OCI-LY1 (cell line): ENCODE measurements at regions not wholly inside any gene's neighbourhood (a gene's known extent, or its start where the extent isn't known, plus 50 kb on each side); places are given as distances from the start of the nearest gene placed in this dataset.

Experiments used
- H2AFZ ChIP-seq: fragments of 200-600 bp; sonication (generic), shearing (Covaris generic); 2 replicates; pipeline ENCODE4 v1.6.0; 2014; ENCODE audit warnings: antibody characterized with exemption, mild to moderate bottlenecking, low read length
- H3F3A ChIP-seq: fragments of 200-600 bp; sonication (generic), shearing (Covaris generic); 2 replicates; pipeline ENCODE4 v1.6.0; 2014; ENCODE audit warnings: mild to moderate bottlenecking, antibody characterized with exemption, low read length, moderate library complexity; ENCODE audit not compliant: insufficient read depth
- H3K27ac ChIP-seq: fragments of 200-600 bp; sonication (generic); 2 replicates; pipeline ENCODE4 v1.5.1; 2014; ENCODE audit warnings: low read length, mixed run types, mild to moderate bottlenecking, low read depth; ENCODE audit not compliant: poor library complexity, severe bottlenecking
- H3K27me3 ChIP-seq: fragments of 200-600 bp; sonication (generic); 2 replicates; pipeline ENCODE4 v1.6.0; 2014; ENCODE audit warnings: antibody characterized with exemption, mild to moderate bottlenecking, low read length, moderate library complexity; ENCODE audit not compliant: insufficient read depth
- H3K36me3 ChIP-seq: fragments of 200-600 bp; sonication (generic); 2 replicates; pipeline ENCODE4 v1.6.1; 2014; ENCODE audit warnings: mild to moderate bottlenecking, antibody characterized with exemption, low read length, moderate library complexity, mixed read lengths; ENCODE audit not compliant: insufficient read depth
- H3K4me1 ChIP-seq: fragments of 200-600 bp; sonication (generic); 2 replicates; pipeline ENCODE4 v1.5.1; 2014; ENCODE audit warnings: mild to moderate bottlenecking, low read length, moderate library complexity; ENCODE audit not compliant: insufficient read depth, severe bottlenecking
- H3K4me2 ChIP-seq: fragments of 200-600 bp; sonication (generic), shearing (Covaris generic); 2 replicates; pipeline ENCODE4 v1.6.1; 2014; ENCODE audit warnings: low read length
- H3K4me3 ChIP-seq: fragments of 200-600 bp; sonication (generic); 2 replicates; pipeline ENCODE4 v1.5.1; 2014; ENCODE audit warnings: low read length, low read depth, mild to moderate bottlenecking, mixed read lengths; ENCODE audit not compliant: poor library complexity, severe bottlenecking
- H3K79me2 ChIP-seq: fragments of 200-600 bp; shearing (Covaris generic); 2 replicates; pipeline ENCODE4 v1.6.1; 2016; ENCODE audit warnings: mixed run types, low read length, mixed read lengths; ENCODE audit not compliant: insufficient read depth
- H3K9ac ChIP-seq: fragments of 200-600 bp; sonication (generic), shearing (Covaris generic); 2 replicates; pipeline ENCODE4 v1.6.1; 2014; ENCODE audit warnings: mild to moderate bottlenecking, low read length, mixed read lengths
- H3K9me2 ChIP-seq: fragments of 200-600 bp; sonication (generic), shearing (Covaris generic); 2 replicates; pipeline ENCODE4 v1.6.1; 2014; ENCODE audit warnings: low read depth, mild to moderate bottlenecking, low read length, mixed read lengths
- H3K9me3 ChIP-seq: fragments of 200-600 bp; shearing (Covaris generic); 2 replicates; pipeline ENCODE4 v1.6.1; 2014; ENCODE audit warnings: low read length, mixed read lengths
- H4K20me1 ChIP-seq: fragments of 200-600 bp; sonication (generic), shearing (Covaris generic); 2 replicates; pipeline ENCODE4 v1.6.0; 2016; ENCODE audit warnings: mild to moderate bottlenecking, low read length; ENCODE audit not compliant: insufficient read depth
- CTCF ChIP-seq: fragments of 200-600 bp; sonication (generic), shearing (Covaris generic); IDR thresholded peaks from 2 replicates; pipeline ENCODE4 v1.5.1; 2017; ENCODE audit warnings: mild to moderate bottlenecking, antibody characterized with exemption, low read length, moderate library complexity, mixed read lengths
- EZH2 ChIP-seq: fragments of 200-600 bp; sonication (generic), shearing (Covaris generic); IDR thresholded peaks from 2 replicates; pipeline ENCODE4 v1.8.0; 2017; ENCODE audit warnings: borderline replicate concordance, mixed run types, mild to moderate bottlenecking, antibody characterized with exemption, low read length, moderate library complexity, mixed read lengths

DNA sequence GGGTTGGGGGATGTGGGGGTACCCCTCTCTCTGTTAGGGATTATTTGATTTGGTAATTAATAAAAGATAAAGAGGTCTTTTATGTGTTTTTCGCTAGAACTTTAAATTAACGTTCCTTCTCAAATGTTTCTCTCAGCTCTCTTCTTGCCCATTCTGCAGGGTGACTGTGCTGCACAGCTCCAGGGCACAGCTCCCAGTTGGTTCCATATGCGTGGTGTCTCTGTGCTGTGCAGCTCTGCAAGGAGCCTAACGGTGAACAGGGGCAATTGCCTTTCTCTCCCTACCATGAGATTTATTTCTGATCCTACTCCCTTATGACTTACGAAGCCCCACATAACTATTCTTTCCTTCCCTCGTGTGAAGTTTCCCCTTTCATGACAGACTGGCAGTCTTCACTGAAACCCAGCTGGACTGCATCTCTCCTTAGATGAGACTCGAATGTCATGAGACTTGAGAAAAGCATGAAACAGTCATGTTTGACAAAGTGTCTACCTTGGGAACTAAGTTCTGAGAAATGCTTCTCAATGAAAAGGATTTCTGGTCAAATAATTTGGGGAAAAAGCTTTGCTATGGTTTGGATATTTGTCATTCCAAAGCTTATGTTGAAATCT, 50.2 kb upstream of the SPRY1 start:
- H3F3A ChIP-seq = no peaks in the 10 kb centered on the region
- H3K9ac ChIP-seq = no peak overlapping the region
- H4K20me1 ChIP-seq = no peaks in the 10 kb centered on the region
- H3K9me3 ChIP-seq = no peaks in the 10 kb centered on the region
- H3K36me3 ChIP-seq = peaks cover 57% of the 10 kb centered on the region
- no peaks in the 10 kb centered on the region for H3K27me3 ChIP-seq
- no peak overlapping the region; the same call in 1 of the 2 replicates for H3K4me2 ChIP-seq
- no peak overlapping the region for H3K4me3 ChIP-seq
- H3K79me2 ChIP-seq = no peaks in the 10 kb centered on the region
- no peak overlapping the region for H3K27ac ChIP-seq
- TF ChIP-seq EZH2 (no peak), CTCF (no peak)
- no peaks in the 10 kb centered on the region for H3K9me2 ChIP-seq
- H3K4me1 ChIP-seq = peaks cover 59% of the 10 kb centered on the region
- H2AFZ ChIP-seq = no peak overlapping the region
